BE2C (cell line): ENCODE measurements at regions not wholly inside any gene's neighbourhood (a gene's known extent, or its start where the extent isn't known, plus 50 kb on each side); places are given as distances from the start of the nearest gene placed in this dataset.

Source experiments
- DNase-seq: peaks from one replicate; pipeline ENCODE4 v3.0.0-alpha.2; 2020
- H3K27me3 ChIP-seq: fragments of 250-450 bp; sonication (Bioruptor Pico); 2 replicates; pipeline ENCODE4 v1.5.1; 2020; ENCODE audit warnings: mild to moderate bottlenecking
- H3K36me3 ChIP-seq: fragments of 250-450 bp; sonication (Bioruptor Pico); 2 replicates; pipeline ENCODE4 v1.5.1; 2020; ENCODE audit warnings: mild to moderate bottlenecking
- H3K4me1 ChIP-seq: fragments of 250-450 bp; sonication (Bioruptor Pico); 2 replicates; pipeline ENCODE4 v1.5.1; 2020
- H3K4me3 ChIP-seq: 2 replicates; pipeline ENCODE4 v1.5.1; 2011; ENCODE audit warnings: low read depth, low read length
- H3K9me3 ChIP-seq: fragments of 250-450 bp; sonication (Bioruptor Pico); 2 replicates; pipeline ENCODE4 v1.5.1; 2020
- CTCF ChIP-seq: IDR thresholded peaks from 2 replicates; pipeline ENCODE4 v1.5.1; 2012; ENCODE audit warnings: mild to moderate bottlenecking, low read depth, low read length

GRCh38 chr6:140440223-140440835 lies 1065.9 kb upstream of the CITED2 start:
- no peaks in the 10 kb centered on the region for H3K27me3 ChIP-seq
- no peak for TF ChIP-seq CTCF
- no peaks in the 10 kb centered on the region for H3K4me1 ChIP-seq
- H3K9me3 ChIP-seq = no peaks in the 10 kb centered on the region
- no peaks in the 10 kb centered on the region for H3K36me3 ChIP-seq
- DNase-seq = no peak
- no peak overlapping the region for H3K4me3 ChIP-seq

DNA sequence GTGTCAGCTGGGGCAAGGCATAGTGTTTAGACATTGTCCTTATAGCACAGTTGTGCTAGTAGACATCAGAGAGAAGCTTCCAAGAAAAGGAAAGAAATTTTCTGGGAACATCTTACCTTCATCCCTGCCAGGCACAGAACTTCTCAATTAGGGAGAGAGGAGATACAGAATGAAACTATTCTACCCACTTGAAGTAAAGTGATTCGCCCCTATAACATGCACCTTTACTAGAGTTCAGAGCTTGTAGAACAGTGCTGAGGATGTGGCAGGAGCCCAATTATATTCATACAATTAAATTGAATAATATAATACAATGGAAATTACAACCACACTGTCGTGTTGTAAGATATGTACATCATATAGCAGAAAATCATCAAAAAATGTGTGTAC lies 1063.9 kb upstream of the CITED2 start:
- Histone ChIP-seq H3K4me1 (no peaks in the 10 kb centered on the region), H3K27me3 (no peaks in the 10 kb centered on the region), H3K9me3 (no peaks in the 10 kb centered on the region), H3K36me3 (no peaks in the 10 kb centered on the region), H3K4me3 (no peak overlapping the region)
- no peak for TF ChIP-seq CTCF
- DNase-seq = no peak

DNA sequence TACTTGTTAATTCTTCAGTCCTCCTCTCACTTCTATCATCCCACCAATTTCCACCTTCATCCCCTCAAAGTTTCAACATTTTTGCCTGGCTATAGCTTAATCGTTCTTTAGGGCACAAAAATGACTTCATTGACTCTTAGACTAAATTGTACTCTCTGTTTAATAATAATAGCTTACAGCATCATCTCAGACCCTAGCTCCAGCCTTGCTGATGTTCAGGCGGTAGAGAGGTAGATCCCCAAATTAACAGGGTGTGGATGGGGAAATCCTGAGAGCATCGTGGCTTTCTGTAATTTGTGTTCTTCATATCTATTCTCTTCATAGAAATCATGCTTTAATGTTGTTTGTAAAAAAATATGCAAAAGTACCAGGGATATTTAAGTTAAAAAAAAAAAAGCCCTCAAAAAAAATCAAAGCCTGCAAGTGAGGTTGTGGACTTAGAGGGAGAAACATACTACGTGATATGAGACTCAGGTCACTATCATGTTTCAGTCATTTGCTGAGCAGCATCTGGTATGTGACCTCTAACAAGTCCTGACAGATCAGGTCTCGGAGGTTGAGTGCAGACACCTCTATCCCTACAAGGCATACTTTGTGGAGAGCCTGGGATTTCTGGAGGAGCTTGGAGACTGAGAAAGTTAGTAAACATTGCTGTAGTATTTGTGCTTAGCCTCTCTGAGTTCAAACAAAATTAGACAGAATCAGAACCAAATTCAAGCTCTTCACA lies 1063.3 kb upstream of the CITED2 start:
- TF ChIP-seq CTCF = no peak
- Histone ChIP-seq H3K36me3 (no peaks in the 10 kb centered on the region), H3K4me3 (no peak overlapping the region), H3K9me3 (no peaks in the 10 kb centered on the region), H3K27me3 (no peaks in the 10 kb centered on the region), H3K4me1 (no peaks in the 10 kb centered on the region)
- no peak for DNase-seq

- H3K36me3 ChIP-seq = no peaks in the 10 kb centered on the region
- H3K27me3 ChIP-seq = no peaks in the 10 kb centered on the region
- no peaks in the 10 kb centered on the region for H3K9me3 ChIP-seq
- no peak for DNase-seq
- no peak overlapping the region for H3K4me3 ChIP-seq
- no peaks in the 10 kb centered on the region for H3K4me1 ChIP-seq
- no peak for TF ChIP-seq CTCF
Observed at GRCh38 chr6:140436023-140436811, 1061.8 kb upstream of the CITED2 start.

GRCh38 chr6:140434761-140435160 lies 1060.3 kb upstream of the CITED2 start:
- H3K9me3 ChIP-seq = no peaks in the 10 kb centered on the region
- TF ChIP-seq CTCF = no peak
- H3K36me3 ChIP-seq = no peaks in the 10 kb centered on the region
- H3K27me3 ChIP-seq = no peaks in the 10 kb centered on the region
- no peaks in the 10 kb centered on the region for H3K4me1 ChIP-seq
- DNase-seq = no peak
- H3K4me3 ChIP-seq = no peak overlapping the region

DNA sequence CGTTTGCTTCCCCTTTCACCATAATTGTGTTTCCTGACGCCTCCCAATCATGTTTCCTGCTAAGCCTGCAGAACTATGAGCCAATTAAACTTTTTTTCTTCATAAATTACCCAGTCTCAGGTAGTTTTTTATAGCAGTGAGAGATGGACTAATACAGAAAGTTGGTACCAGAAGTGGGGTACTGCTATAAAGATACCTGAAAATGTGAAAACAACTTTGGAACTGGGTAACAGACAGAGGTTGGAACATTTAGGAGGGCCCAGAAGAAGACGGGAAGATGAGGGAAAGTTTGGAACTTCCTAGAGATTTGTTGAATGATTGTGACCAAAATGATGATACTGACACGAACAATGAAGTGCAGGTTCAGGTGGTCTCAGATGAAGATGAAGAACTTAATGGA lies 1058.6 kb upstream of the CITED2 start:
- H3K36me3 ChIP-seq = no peaks in the 10 kb centered on the region
- no peak for DNase-seq
- H3K9me3 ChIP-seq = no peaks in the 10 kb centered on the region
- H3K4me3 ChIP-seq = no peak overlapping the region
- no peak for TF ChIP-seq CTCF
- H3K27me3 ChIP-seq = no peaks in the 10 kb centered on the region
- H3K4me1 ChIP-seq = no peaks in the 10 kb centered on the region
